ENCODE measurements at regions not wholly inside any gene's neighbourhood (a gene's known extent, or its start where the extent isn't known, plus 50 kb on each side); places are given as distances from the start of the nearest gene placed in this dataset.

GRCh38 chr2:217270485-217271121 is 410.7 kb upstream of the TNP1 start:
- H3K27me3 ChIP-seq (ENCODE audit: control insufficient read depth, insufficient read depth, low read length): peaks cover 3% of the 10 kb centered on the region
- H3K4me3 ChIP-seq (ENCODE audit: low read length): no peak overlapping the region
- no peak overlapping the region for H3K9ac ChIP-seq (ENCODE audit: low read length)
- H3K9me3 ChIP-seq (ENCODE audit: control insufficient read depth, low read length): no peaks in the 10 kb centered on the region
- H3K36me3 ChIP-seq (ENCODE audit: control insufficient read depth, insufficient read depth, low read length): no peaks in the 10 kb centered on the region
- H3K4me1 ChIP-seq (ENCODE audit: control insufficient read depth, insufficient read depth, low read length): peaks cover 7% of the 10 kb centered on the region

- Histone ChIP-seq H3K9me3 (ENCODE audit: control insufficient read depth, low read length) (no peaks in the 10 kb centered on the region), H3K4me1 (ENCODE audit: control insufficient read depth, insufficient read depth, low read length) (peaks cover 7% of the 10 kb centered on the region), H3K27me3 (ENCODE audit: control insufficient read depth, insufficient read depth, low read length) (peaks cover 3% of the 10 kb centered on the region), H3K4me3 (ENCODE audit: low read length) (no peak overlapping the region), H3K9ac (ENCODE audit: low read length) (no peak overlapping the region), H3K36me3 (ENCODE audit: control insufficient read depth, insufficient read depth, low read length) (no peaks in the 10 kb centered on the region)
Measured at GRCh38 chr2:217269701-217270484, 410.0 kb upstream of the TNP1 start.

DNA sequence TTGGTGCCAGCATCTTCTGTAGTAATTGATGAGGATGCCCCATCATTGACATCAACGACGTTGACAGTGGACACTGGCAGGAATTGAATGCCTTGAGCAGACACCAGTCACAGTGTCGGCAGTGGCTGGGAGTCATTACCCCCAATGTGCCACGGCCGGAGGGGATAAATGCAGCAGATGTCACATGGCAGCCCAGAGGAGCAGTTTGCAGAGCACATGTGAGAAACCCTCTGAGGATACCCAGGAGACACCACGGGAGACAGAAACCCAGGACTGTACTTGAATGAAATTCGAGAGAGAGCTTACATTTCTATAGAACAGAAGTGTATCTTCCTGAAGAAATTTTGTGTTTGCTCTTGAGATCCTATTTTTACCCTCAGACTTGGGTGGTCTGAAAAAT is 409.1 kb upstream of the TNP1 start:
- H3K27me3 ChIP-seq (ENCODE audit: control insufficient read depth, insufficient read depth, low read length): peaks cover 3% of the 10 kb centered on the region
- no peaks in the 10 kb centered on the region for H3K9me3 ChIP-seq (ENCODE audit: control insufficient read depth, low read length)
- H3K4me3 ChIP-seq (ENCODE audit: low read length): no peak overlapping the region
- peaks cover 7% of the 10 kb centered on the region for H3K4me1 ChIP-seq (ENCODE audit: control insufficient read depth, insufficient read depth, low read length)
- no peaks in the 10 kb centered on the region for H3K36me3 ChIP-seq (ENCODE audit: control insufficient read depth, insufficient read depth, low read length)
- no peak overlapping the region for H3K9ac ChIP-seq (ENCODE audit: low read length)

DNA sequence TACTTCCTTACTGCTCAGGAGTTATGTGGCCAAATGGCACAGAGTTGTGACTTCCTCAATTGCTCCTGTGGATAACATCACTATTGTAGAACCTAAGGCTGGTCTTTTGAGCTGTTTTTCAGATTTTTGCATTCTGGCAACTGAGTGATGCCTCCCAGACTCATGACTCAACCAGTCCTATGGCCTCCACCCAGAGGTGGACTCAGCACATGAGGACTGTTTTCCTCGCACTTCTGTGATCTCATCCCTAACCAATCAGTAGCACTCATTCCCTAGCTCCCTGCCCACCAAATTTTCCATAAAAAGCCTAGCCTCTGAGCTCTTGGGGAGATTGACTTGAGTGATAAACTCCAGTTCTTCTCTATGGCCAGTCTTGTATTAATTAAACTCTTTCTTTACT is 407.9 kb upstream of the TNP1 start:
- H3K9me3 ChIP-seq (ENCODE audit: control insufficient read depth, low read length): no peaks in the 10 kb centered on the region
- no peak overlapping the region for H3K9ac ChIP-seq (ENCODE audit: low read length)
- peaks cover 7% of the 10 kb centered on the region for H3K4me1 ChIP-seq (ENCODE audit: control insufficient read depth, insufficient read depth, low read length)
- H3K36me3 ChIP-seq (ENCODE audit: control insufficient read depth, insufficient read depth, low read length): no peaks in the 10 kb centered on the region
- H3K27me3 ChIP-seq (ENCODE audit: control insufficient read depth, insufficient read depth, low read length): peaks cover 3% of the 10 kb centered on the region
- H3K4me3 ChIP-seq (ENCODE audit: low read length): no peak overlapping the region

- Histone ChIP-seq H3K9ac (ENCODE audit: low read length) (no peak overlapping the region), H3K27me3 (ENCODE audit: control insufficient read depth, insufficient read depth, low read length) (peaks cover under 1% of the 10 kb centered on the region), H3K4me1 (ENCODE audit: control insufficient read depth, insufficient read depth, low read length) (no peaks in the 10 kb centered on the region), H3K36me3 (ENCODE audit: control insufficient read depth, insufficient read depth, low read length) (no peaks in the 10 kb centered on the region), H3K9me3 (ENCODE audit: control insufficient read depth, low read length) (no peaks in the 10 kb centered on the region), H3K4me3 (ENCODE audit: low read length) (no peak overlapping the region)
Measured at GRCh38 chr2:217263756-217264155, 403.9 kb upstream of the TNP1 start.

DNA sequence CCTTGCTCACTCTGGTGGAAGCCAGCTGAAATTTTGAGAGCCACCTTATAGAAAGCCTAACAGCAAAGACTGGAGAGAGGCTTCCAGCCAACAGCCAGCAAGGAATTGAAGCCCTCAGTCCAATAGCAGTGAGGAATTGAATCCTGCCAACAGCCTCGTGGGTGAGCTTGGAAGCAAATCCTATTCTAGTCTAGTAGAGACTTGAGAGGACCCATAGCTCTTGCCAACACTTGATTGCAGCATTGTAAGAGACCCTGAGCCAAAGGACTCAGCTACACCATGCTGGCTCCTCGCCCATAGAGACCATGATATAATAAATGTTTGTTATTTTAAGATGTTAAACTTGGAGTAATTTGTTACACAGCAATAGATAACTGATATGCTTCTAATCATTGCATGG is 403.0 kb upstream of the TNP1 start:
- H3K9me3 ChIP-seq (ENCODE audit: control insufficient read depth, low read length): no peaks in the 10 kb centered on the region
- no peaks in the 10 kb centered on the region for H3K4me1 ChIP-seq (ENCODE audit: control insufficient read depth, insufficient read depth, low read length)
- no peaks in the 10 kb centered on the region for H3K27me3 ChIP-seq (ENCODE audit: control insufficient read depth, insufficient read depth, low read length)
- no peak overlapping the region for H3K9ac ChIP-seq (ENCODE audit: low read length)
- H3K4me3 ChIP-seq (ENCODE audit: low read length): no peak overlapping the region
- H3K36me3 ChIP-seq (ENCODE audit: control insufficient read depth, insufficient read depth, low read length): no peaks in the 10 kb centered on the region

GRCh38 chr2:217261452-217261851 is 401.6 kb upstream of the TNP1 start:
- H3K36me3 ChIP-seq (ENCODE audit: control insufficient read depth, insufficient read depth, low read length): no peaks in the 10 kb centered on the region
- H3K4me1 ChIP-seq (ENCODE audit: control insufficient read depth, insufficient read depth, low read length): no peaks in the 10 kb centered on the region
- H3K9me3 ChIP-seq (ENCODE audit: control insufficient read depth, low read length): no peaks in the 10 kb centered on the region
- no peaks in the 10 kb centered on the region for H3K27me3 ChIP-seq (ENCODE audit: control insufficient read depth, insufficient read depth, low read length)
- no peak overlapping the region for H3K4me3 ChIP-seq (ENCODE audit: low read length)
- no peak overlapping the region for H3K9ac ChIP-seq (ENCODE audit: low read length)

DNA sequence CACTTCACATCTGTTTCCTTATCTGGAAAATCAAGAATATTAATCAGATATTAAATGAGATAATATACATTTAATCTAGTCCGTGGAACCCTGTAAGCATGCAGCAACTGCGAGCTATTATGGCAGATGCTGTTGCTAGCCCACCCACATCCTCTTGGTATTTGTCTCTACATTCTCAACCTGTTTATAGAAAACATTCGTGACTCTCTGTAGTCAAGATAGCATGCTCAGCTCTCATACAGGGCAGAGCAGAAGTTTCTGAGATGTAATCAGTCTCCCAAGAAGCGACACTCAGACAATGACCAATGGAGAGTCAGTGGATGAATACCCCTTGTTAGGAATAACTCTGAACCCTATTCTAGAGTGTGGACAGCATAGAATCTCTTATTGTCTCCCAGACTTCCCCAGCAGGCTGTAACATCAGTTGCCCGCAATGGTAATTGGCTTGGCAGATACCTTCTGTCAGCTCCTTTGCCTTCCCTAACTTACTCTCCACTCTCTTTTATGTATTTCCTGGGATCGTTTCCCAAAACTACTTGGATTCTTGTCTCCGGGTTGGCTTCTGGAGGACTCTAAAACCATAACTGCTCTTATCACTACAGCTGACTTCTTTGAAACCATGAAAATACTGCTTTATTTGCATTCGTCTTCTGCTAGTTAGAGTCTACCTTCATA is 400.7 kb upstream of the TNP1 start:
- Histone ChIP-seq H3K4me3 (ENCODE audit: low read length) (no peak overlapping the region), H3K9ac (ENCODE audit: low read length) (no peak overlapping the region), H3K36me3 (ENCODE audit: control insufficient read depth, insufficient read depth, low read length) (no peaks in the 10 kb centered on the region), H3K27me3 (ENCODE audit: control insufficient read depth, insufficient read depth, low read length) (no peaks in the 10 kb centered on the region), H3K9me3 (ENCODE audit: control insufficient read depth, low read length) (no peaks in the 10 kb centered on the region), H3K4me1 (ENCODE audit: control insufficient read depth, insufficient read depth, low read length) (no peaks in the 10 kb centered on the region)

DNA sequence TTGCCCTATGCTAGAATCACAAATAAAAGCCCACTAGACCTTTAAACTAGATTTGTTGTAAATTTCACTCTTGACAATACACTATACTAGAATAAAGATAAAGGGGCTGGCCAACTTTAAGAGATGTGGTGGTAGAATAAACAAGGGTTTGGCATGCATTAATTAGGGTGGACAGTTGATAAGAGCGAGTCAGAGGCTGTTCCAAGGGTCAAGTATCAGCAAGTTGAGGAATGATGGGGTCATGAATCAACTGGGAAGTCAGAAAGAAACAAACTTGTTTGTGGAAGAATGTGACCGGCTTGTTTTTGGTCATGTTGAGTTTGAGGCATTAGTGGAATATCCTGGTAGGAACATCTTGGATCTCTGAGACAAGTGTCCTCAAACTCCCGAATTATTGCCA is 398.3 kb upstream of the TNP1 start:
- Histone ChIP-seq H3K4me3 (ENCODE audit: low read length) (no peak overlapping the region), H3K4me1 (ENCODE audit: control insufficient read depth, insufficient read depth, low read length) (no peaks in the 10 kb centered on the region), H3K9ac (ENCODE audit: low read length) (no peak overlapping the region), H3K27me3 (ENCODE audit: control insufficient read depth, insufficient read depth, low read length) (no peaks in the 10 kb centered on the region), H3K36me3 (ENCODE audit: control insufficient read depth, insufficient read depth, low read length) (no peaks in the 10 kb centered on the region), H3K9me3 (ENCODE audit: control insufficient read depth, low read length) (no peaks in the 10 kb centered on the region)

DNA sequence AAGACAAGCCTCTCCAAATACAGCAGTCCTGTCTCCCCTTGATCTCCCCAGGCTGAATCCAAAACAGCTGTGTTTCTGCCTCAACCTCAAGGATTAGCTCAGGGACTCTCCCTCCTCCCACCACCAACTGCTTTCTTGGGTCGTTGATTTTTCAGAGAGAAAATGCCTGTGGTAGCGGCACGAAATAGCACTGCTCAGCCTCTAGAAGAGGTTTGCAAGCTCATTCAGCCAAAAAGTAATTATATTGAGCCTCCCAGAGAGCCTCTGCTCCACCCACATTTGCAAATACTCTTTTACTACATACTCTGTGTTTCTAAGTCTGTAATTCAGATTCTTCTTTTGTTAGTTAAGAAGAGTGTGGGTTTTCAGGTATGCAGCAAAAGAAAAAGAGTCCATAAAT is 396.4 kb upstream of the TNP1 start:
- no peak overlapping the region for H3K9ac ChIP-seq (ENCODE audit: low read length)

DNA sequence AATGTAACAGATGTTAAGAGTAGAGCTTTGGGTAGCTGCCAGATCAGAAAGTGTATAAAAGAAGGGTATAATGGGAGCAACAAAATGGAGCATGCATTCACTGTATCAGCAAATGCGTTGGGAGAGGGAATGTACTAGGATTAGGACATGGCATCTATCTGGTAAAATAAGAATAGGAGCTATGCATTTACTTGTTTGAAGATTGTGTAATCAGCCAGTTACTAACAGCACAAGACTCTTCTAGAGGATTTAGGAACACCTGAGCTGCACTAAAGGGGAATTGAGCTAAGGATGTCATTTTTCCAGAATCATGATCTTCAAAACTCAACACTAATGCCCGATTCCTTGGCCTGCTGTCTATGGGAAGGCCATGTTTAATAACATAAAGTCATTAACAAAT is 394.2 kb upstream of the TNP1 start:
- H3K4me3 ChIP-seq (ENCODE audit: low read length): no peak overlapping the region
- H3K9me3 ChIP-seq (ENCODE audit: control insufficient read depth, low read length): no peaks in the 10 kb centered on the region
- no peaks in the 10 kb centered on the region for H3K4me1 ChIP-seq (ENCODE audit: control insufficient read depth, insufficient read depth, low read length)
- no peaks in the 10 kb centered on the region for H3K27me3 ChIP-seq (ENCODE audit: control insufficient read depth, insufficient read depth, low read length)
- H3K9ac ChIP-seq (ENCODE audit: low read length): no peak overlapping the region
- no peaks in the 10 kb centered on the region for H3K36me3 ChIP-seq (ENCODE audit: control insufficient read depth, insufficient read depth, low read length)

More for the DNA sequence above, 396.4 kb upstream of the TNP1 start:
- Histone ChIP-seq H3K4me1 (ENCODE audit: control insufficient read depth, insufficient read depth, low read length) (no peaks in the 10 kb centered on the region), H3K27me3 (ENCODE audit: control insufficient read depth, insufficient read depth, low read length) (no peaks in the 10 kb centered on the region), H3K36me3 (ENCODE audit: control insufficient read depth, insufficient read depth, low read length) (no peaks in the 10 kb centered on the region), H3K9me3 (ENCODE audit: control insufficient read depth, low read length) (no peaks in the 10 kb centered on the region), H3K4me3 (ENCODE audit: low read length) (no peak overlapping the region)

DNA sequence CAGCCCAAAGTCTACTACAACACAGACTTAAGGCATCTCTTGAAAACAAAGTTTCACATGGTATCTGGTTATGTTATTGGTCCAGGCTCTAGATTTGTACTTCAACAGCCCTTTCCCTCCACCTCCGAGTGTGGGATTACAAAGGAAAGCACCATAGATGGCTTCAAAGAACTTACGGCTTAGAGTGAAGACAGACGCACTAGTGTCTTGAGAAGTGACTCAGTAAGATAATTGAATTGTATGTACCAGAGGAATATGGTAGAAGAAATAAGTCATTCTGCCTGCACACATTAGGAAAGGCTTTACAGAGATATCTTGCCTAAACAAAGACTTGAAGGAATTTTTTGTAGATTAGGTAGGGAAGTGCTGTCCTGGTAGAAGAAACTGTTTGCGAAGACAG is 392.3 kb upstream of the TNP1 start:
- no peaks in the 10 kb centered on the region for H3K27me3 ChIP-seq (ENCODE audit: control insufficient read depth, insufficient read depth, low read length)
- H3K36me3 ChIP-seq (ENCODE audit: control insufficient read depth, insufficient read depth, low read length): no peaks in the 10 kb centered on the region
- no peak overlapping the region for H3K4me3 ChIP-seq (ENCODE audit: low read length)
- no peaks in the 10 kb centered on the region for H3K9me3 ChIP-seq (ENCODE audit: control insufficient read depth, low read length)
- H3K9ac ChIP-seq (ENCODE audit: low read length): no peak overlapping the region
- H3K4me1 ChIP-seq (ENCODE audit: control insufficient read depth, insufficient read depth, low read length): no peaks in the 10 kb centered on the region
